ENCODE measurements at regions not wholly inside any gene's neighbourhood (a gene's known extent, or its start where the extent isn't known, plus 50 kb on each side); places are given as distances from the start of the nearest gene placed in this dataset.
"Not testable (repeated sequence)": the region's sequence is repeated elsewhere in the genome, so short reads cannot be mapped to it uniquely, and the experiment has no call there.

- no peak for DNase-seq (ENCODE audit: low spot score)
These were observed 326.1 kb upstream of the PREP start for GRCh38 chr6:105728995-105729394.

- DNase-seq (ENCODE audit: low spot score): no peak
These were observed 324.2 kb upstream of the PREP start for GRCh38 chr6:105726902-105727655.

- no peak for DNase-seq (ENCODE audit: low spot score)
These were observed 312.0 kb upstream of the PREP start for GRCh38 chr6:105714846-105715245.

GRCh38 chr6:105713474-105714118 is 310.7 kb upstream of the PREP start:
- no peak for DNase-seq (ENCODE audit: low spot score)

GRCh38 chr6:105711216-105711615 is 308.3 kb upstream of the PREP start:
- DNase-seq (ENCODE audit: low spot score): no peak

GRCh38 chr6:105705608-105706007 is 302.7 kb upstream of the PREP start:
- DNase-seq (ENCODE audit: low spot score): no peak

- DNase-seq (ENCODE audit: low spot score): no peak
These were observed 292.6 kb upstream of the PREP start for GRCh38 chr6:105695461-105695860.

- no peak for DNase-seq (ENCODE audit: low spot score)
These were observed 289.8 kb upstream of the PREP start for GRCh38 chr6:105692613-105693215.

- DNase-seq (ENCODE audit: low spot score): no peak
These were observed 289.1 kb upstream of the PREP start for GRCh38 chr6:105691971-105692370.

GRCh38 chr6:105691081-105691480 is 288.2 kb upstream of the PREP start:
- no peak for DNase-seq (ENCODE audit: low spot score)

- DNase-seq (ENCODE audit: low spot score): no peak
These were observed 285.7 kb upstream of the PREP start for GRCh38 chr6:105688573-105688972.

- not testable (repeated sequence) for DNase-seq (ENCODE audit: low spot score)
These were observed 283.9 kb upstream of the PREP start for GRCh38 chr6:105686793-105687192.

GRCh38 chr6:105681061-105681460 is 278.2 kb upstream of the PREP start:
- no peak for DNase-seq (ENCODE audit: low spot score)

GRCh38 chr6:105680131-105680530 is 277.2 kb upstream of the PREP start:
- no peak for DNase-seq (ENCODE audit: low spot score)

- DNase-seq (ENCODE audit: low spot score): no peak
These were observed 275.6 kb upstream of the PREP start for GRCh38 chr6:105678516-105678915.

GRCh38 chr6:105677671-105678475 is 275.0 kb upstream of the PREP start:
- DNase-seq (ENCODE audit: low spot score): no peak

GRCh38 chr6:105676857-105677256 is 274.0 kb upstream of the PREP start:
- no peak for DNase-seq (ENCODE audit: low spot score)

- DNase-seq (ENCODE audit: low spot score): no peak
These were observed 273.0 kb upstream of the PREP start for GRCh38 chr6:105675715-105676397.

- not testable (repeated sequence) for DNase-seq (ENCODE audit: low spot score)
These were observed 270.1 kb upstream of the PREP start for GRCh38 chr6:105672856-105673538.

GRCh38 chr6:105669232-105669631 is 266.4 kb upstream of the PREP start:
- no peak for DNase-seq (ENCODE audit: low spot score)

GRCh38 chr6:105667056-105667455 is 264.2 kb upstream of the PREP start:
- no peak for DNase-seq (ENCODE audit: low spot score)
